NCI-H146 (cell line): ENCODE measurements at regions not wholly inside any gene's neighbourhood (a gene's known extent, or its start where the extent isn't known, plus 50 kb on each side); places are given as distances from the start of the nearest gene placed in this dataset.

Experiments
- DNase-seq: peaks from one replicate; lab custom pipeline; 2025; lab: John Stamatoyannopoulos, UW

- no peak for DNase-seq
Measured at GRCh38 chr5:24714746-24715145, 70.0 kb upstream of the CDH10 start.

DNA sequence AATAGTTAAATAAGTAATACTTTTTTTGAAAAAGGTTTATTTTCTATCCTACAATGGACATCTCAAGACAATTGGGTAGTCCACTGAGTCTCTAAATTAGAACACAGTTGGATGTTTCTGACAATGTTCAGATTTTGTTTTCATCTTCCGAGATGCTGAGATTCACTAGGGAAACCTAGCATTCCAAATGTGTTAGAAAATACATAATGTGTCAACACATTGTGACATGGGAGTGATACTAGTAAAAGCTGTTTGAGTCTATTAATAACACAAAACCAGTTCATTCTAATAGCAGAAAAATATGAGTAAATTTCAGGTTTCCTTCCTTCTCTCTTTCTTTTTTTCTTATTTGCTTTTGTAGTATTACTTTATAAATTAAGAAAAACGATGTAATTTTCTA, 68.2 kb upstream of the CDH10 start:
- DNase-seq = no peak

GRCh38 chr5:24712047-24712446, 67.3 kb upstream of the CDH10 start:
- no peak for DNase-seq

DNA sequence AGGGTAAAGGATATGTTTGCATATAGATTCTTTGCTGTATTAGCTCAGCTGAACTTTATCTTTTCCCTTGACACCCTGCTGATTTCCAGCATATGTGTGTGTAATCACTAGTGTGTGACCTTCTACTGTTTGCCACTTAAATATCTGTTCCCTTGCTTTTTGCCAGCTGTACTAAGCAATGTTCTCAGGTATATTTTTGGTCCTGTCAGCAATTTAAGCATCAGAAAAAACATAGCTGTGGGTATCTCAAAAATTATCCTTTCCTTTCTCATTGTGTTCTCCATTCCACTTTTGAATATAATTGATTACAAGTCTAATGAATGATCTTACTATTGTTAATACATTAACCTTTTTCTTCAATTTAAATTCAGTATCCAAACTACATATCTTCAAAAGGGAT, 59.2 kb upstream of the CDH10 start:
- peak; percentile 50 for DNase-seq
